ENCODE measurements at regions not wholly inside any gene's neighbourhood (a gene's known extent, or its start where the extent isn't known, plus 50 kb on each side); places are given as distances from the start of the nearest gene placed in this dataset.

DNA sequence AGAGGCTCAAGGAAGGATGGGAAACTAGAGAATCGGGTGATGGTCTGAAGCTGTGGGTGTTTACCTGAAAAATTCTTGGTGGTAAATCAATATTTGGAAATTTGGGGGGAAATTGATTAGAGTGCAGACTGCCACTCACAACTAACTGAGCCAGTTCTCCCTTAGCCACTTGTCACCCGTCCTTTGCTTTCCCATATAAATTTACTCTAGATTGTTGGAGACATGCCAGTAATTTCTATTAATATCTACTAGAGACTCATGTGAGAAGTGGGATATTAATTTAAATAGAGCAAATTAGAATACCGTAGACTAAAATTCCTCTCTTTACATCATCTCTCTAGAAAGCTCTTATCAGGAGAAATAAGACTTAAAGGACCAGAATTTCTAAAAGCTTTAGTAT is 471.3 kb upstream of the DAB2 start:
- TF ChIP-seq, protein P1, sequence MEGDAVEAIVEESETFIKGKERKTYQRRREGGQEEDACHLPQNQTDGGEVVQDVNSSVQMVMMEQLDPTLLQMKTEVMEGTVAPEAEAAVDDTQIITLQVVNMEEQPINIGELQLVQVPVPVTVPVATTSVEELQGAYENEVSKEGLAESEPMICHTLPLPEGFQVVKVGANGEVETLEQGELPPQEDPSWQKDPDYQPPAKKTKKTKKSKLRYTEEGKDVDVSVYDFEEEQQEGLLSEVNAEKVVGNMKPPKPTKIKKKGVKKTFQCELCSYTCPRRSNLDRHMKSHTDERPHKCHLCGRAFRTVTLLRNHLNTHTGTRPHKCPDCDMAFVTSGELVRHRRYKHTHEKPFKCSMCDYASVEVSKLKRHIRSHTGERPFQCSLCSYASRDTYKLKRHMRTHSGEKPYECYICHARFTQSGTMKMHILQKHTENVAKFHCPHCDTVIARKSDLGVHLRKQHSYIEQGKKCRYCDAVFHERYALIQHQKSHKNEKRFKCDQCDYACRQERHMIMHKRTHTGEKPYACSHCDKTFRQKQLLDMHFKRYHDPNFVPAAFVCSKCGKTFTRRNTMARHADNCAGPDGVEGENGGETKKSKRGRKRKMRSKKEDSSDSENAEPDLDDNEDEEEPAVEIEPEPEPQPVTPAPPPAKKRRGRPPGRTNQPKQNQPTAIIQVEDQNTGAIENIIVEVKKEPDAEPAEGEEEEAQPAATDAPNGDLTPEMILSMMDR (conservative IDR thresholded peaks at IDR 0.05): no peak
- no peak for TF ChIP-seq ZFX (IDR thresholded peaks at IDR 0.05)
